Fibroblast of lung (primary cell): ENCODE measurements at regions not wholly inside any gene's neighbourhood (a gene's known extent, or its start where the extent isn't known, plus 50 kb on each side); places are given as distances from the start of the nearest gene placed in this dataset.

Experiments
- DNase-seq, 2 donors: peaks; one replicate each; pipeline versions ENCODE4 v3.0.0 to v3.0.0-alpha.2; 2010; ENCODE audit warnings: low read depth in 2 of 2
- H2AFZ ChIP-seq: 2 replicates; pipeline ENCODE4 v1.5.1; 2012; ENCODE audit warnings: low read length, control low read depth, inconsistent platforms
- H3K27ac ChIP-seq: 2 replicates; pipeline ENCODE4 v1.5.1; 2011; ENCODE audit warnings: low read length, control low read depth; ENCODE audit not compliant: insufficient read depth
- H3K27me3 ChIP-seq: 2 replicates; pipeline ENCODE4 v1.5.1; 2011; ENCODE audit warnings: mild to moderate bottlenecking, low read length; ENCODE audit not compliant: control insufficient read depth, insufficient read depth
- H3K36me3 ChIP-seq: 2 replicates; pipeline ENCODE4 v1.5.1; 2011; ENCODE audit warnings: low read length; ENCODE audit not compliant: control insufficient read depth, insufficient read depth
- H3K4me1 ChIP-seq: 2 replicates; pipeline ENCODE4 v1.5.1; 2011; ENCODE audit warnings: low read length; ENCODE audit not compliant: control insufficient read depth, insufficient read depth; ENCODE audit errors: extremely low read depth
- H3K4me2 ChIP-seq: 2 replicates; pipeline ENCODE4 v1.5.1; 2011; ENCODE audit warnings: low read length, control low read depth; ENCODE audit not compliant: insufficient read depth; ENCODE audit errors: extremely low read depth
- H3K4me3 ChIP-seq, 4 experiments: fragments of 200-600 bp in 1 of 4; sonication (generic) in 1 of 4; replicated peaks in 1 of 4; 2 replicates each; pipeline ENCODE4 v1.5.1; 2011 to 2016; ENCODE audit warnings: low read length in 4 of 4, low read depth in 3 of 4, mild to moderate bottlenecking in 3 of 4, control low read depth in 2 of 4, inconsistent platforms in 1 of 4, mixed read lengths in 1 of 4; ENCODE audit not compliant: insufficient read depth in 1 of 4; ENCODE audit errors: control extremely low read depth in 1 of 4
- H3K79me2 ChIP-seq: 2 replicates; pipeline ENCODE4 v1.5.1; 2012; ENCODE audit warnings: mild to moderate bottlenecking, low read length, inconsistent platforms; ENCODE audit not compliant: control insufficient read depth, insufficient read depth
- H3K9ac ChIP-seq: 2 replicates; pipeline ENCODE4 v1.5.1; 2011; ENCODE audit warnings: mild to moderate bottlenecking, low read length, control low read depth; ENCODE audit not compliant: insufficient read depth
- H3K9me3 ChIP-seq: 2 replicates; pipeline ENCODE4 v1.5.1; 2012; ENCODE audit warnings: low read depth, low read length; ENCODE audit not compliant: control insufficient read depth, insufficient read depth
- H4K20me1 ChIP-seq: 2 replicates; pipeline ENCODE4 v1.5.1; 2011; ENCODE audit warnings: low read length; ENCODE audit not compliant: control insufficient read depth, insufficient read depth; ENCODE audit errors: extremely low read depth
- EZH2 ChIP-seq: IDR thresholded peaks from 2 replicates; pipeline ENCODE4 v1.5.1; 2012; ENCODE audit warnings: low read length, control low read depth, mild to moderate bottlenecking; ENCODE audit errors: missing control alignments
- TF ChIP-seq, protein P1 (sequence below), 2 donors: IDR thresholded peaks in 1 of 2; conservative IDR thresholded peaks in 1 of 2; 1 replicate in 1 of 2; 2 replicates in 1 of 2; pipeline ENCODE4 v1.5.1; 2011 to 2012; ENCODE audit warnings: low read length in 2 of 2, control low read depth in 1 of 2, inconsistent platforms in 1 of 2, low read depth in 1 of 2, mild to moderate bottlenecking in 1 of 2

DNA sequence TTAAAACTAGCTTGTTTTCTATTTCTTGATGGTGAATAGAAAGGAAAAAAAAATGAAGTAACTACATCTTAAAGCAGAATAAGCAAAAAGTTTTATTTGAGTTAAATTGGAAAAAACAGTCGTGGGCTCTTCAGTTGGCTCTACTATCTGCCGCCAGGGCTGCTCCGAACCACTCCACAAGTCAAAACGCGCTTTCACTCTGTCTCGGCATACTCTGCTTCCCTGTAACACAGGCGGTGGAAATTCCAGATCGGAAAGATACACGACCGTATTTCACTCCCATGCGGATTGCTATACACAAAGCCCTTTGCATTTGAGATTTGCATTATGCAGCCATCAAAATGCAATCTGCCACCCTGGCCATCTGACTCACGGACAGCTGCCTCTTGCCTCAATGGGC is 505.6 kb downstream of the IRX1 start:
- Histone ChIP-seq H3K27me3 (no peaks in the 10 kb centered on the region), H3K9ac (no peak overlapping the region), H4K20me1 (no peaks in the 10 kb centered on the region), H3K27ac (no peak overlapping the region), H2AFZ (no peak overlapping the region), H3K4me2 (no peak overlapping the region), H3K36me3 (no peaks in the 10 kb centered on the region), H3K79me2 (no peaks in the 10 kb centered on the region), H3K4me1 (no peaks in the 10 kb centered on the region), H3K4me3 (no peak overlapping the region), H3K9me3 (no peaks in the 10 kb centered on the region)
- TF ChIP-seq, protein P1, sequence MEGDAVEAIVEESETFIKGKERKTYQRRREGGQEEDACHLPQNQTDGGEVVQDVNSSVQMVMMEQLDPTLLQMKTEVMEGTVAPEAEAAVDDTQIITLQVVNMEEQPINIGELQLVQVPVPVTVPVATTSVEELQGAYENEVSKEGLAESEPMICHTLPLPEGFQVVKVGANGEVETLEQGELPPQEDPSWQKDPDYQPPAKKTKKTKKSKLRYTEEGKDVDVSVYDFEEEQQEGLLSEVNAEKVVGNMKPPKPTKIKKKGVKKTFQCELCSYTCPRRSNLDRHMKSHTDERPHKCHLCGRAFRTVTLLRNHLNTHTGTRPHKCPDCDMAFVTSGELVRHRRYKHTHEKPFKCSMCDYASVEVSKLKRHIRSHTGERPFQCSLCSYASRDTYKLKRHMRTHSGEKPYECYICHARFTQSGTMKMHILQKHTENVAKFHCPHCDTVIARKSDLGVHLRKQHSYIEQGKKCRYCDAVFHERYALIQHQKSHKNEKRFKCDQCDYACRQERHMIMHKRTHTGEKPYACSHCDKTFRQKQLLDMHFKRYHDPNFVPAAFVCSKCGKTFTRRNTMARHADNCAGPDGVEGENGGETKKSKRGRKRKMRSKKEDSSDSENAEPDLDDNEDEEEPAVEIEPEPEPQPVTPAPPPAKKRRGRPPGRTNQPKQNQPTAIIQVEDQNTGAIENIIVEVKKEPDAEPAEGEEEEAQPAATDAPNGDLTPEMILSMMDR (conservative IDR thresholded peaks at IDR 0.05 in 1 of 2, IDR thresholded peaks at IDR 0.05 in 1 of 2; ENCODE audit: low read depth in 1 of 2, low read length in 2 of 2): no peak
- no peak for TF ChIP-seq EZH2
- DNase-seq: no peak

DNA sequence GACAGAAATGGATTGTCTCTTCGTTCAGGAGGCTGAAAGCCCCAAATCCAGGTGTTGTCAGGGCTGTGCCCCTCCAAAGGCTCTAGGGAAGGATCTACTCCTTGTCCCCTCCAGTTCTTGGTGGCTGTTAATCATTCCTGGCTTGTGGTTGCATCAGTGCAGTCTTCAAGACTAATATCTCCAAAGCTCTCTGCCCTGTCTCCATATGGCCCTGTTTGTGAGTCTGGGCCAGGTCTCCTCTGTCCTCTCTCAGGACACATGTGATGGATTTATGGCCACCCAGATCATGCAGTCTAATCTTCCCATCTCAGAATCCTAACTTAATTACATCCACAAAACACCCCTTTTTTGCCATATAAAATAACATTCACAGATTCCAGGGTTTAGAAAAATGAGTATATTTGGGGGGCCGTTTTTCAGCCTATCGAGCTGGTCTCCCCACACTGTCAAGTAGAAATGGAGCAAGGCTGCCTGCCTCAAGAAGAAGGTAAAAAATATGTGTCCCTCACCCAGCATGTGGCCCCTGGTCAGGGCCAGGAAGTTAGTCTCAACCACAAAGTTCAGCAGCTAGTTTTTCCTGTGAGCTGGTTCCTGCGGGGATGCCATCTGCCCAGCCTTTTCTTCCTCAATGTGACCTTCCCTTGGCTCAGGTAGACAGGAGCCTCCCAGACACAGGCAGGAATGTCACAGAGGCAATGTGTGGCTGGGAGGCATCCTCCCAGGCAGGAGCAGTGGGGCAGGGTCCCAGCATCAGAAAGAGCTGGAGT is 509.4 kb downstream of the IRX1 start:
- no peak for DNase-seq
- H3K4me3 ChIP-seq: no peak overlapping the region
- H3K9ac ChIP-seq: no peak overlapping the region
- H3K9me3 ChIP-seq: no peaks in the 10 kb centered on the region
- H3K27ac ChIP-seq: no peak overlapping the region
- H3K4me1 ChIP-seq: no peaks in the 10 kb centered on the region
- no peak overlapping the region for H3K4me2 ChIP-seq
- no peaks in the 10 kb centered on the region for H3K79me2 ChIP-seq
- H3K27me3 ChIP-seq: no peaks in the 10 kb centered on the region
- H2AFZ ChIP-seq: no peak overlapping the region
- TF ChIP-seq EZH2: no peak
- TF ChIP-seq, protein P1 (conservative IDR thresholded peaks at IDR 0.05 in 1 of 2, IDR thresholded peaks at IDR 0.05 in 1 of 2; ENCODE audit: low read depth in 1 of 2, low read length in 2 of 2): no peak
- H4K20me1 ChIP-seq: no peaks in the 10 kb centered on the region
- no peaks in the 10 kb centered on the region for H3K36me3 ChIP-seq

DNA sequence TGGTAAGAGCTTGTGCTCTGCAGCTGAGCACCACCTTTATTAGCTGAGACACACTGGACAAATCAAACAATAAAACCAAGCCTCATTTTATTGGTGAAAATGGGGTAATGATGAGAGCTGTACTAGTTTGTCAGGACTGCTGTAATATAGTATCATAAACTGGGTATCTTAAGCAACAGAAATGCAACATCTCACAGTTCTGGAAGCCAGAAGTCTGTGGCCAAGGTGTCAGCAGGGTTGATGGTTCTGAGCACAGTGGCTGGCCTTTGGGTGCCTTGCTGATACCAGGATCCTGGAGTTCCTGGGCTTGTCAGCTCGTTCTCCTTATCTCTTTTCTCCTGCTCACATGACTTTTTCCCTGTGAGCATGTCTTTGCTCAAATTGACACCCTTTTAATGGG is 513.1 kb downstream of the IRX1 start:
- Histone ChIP-seq H3K27me3 (no peaks in the 10 kb centered on the region), H3K79me2 (no peaks in the 10 kb centered on the region), H2AFZ (no peak overlapping the region), H3K9ac (no peak overlapping the region), H3K27ac (no peak overlapping the region), H3K4me2 (no peak overlapping the region), H3K4me3 (no peak overlapping the region), H4K20me1 (no peaks in the 10 kb centered on the region), H3K4me1 (no peaks in the 10 kb centered on the region), H3K36me3 (no peaks in the 10 kb centered on the region), H3K9me3 (no peaks in the 10 kb centered on the region)
- no peak for TF ChIP-seq EZH2
- TF ChIP-seq, protein P1 (conservative IDR thresholded peaks at IDR 0.05 in 1 of 2, IDR thresholded peaks at IDR 0.05 in 1 of 2; ENCODE audit: low read depth in 1 of 2, low read length in 2 of 2): no peak
- DNase-seq: no peak
